Fibroblast of mammary gland (primary cell): ENCODE measurements at regions not wholly inside any gene's neighbourhood (a gene's known extent, or its start where the extent isn't known, plus 50 kb on each side); places are given as distances from the start of the nearest gene placed in this dataset.

Source experiments
- DNase-seq: peaks from one replicate; pipeline ENCODE4 v3.0.0-alpha.2; 2010; ENCODE audit warnings: low read depth
- H3K4me3 ChIP-seq: 2 replicates; pipeline ENCODE4 v1.5.1; 2011; ENCODE audit warnings: low read depth, mild to moderate bottlenecking, low read length, moderate library complexity; ENCODE audit not compliant: control insufficient read depth
- CTCF ChIP-seq: conservative IDR thresholded peaks from 2 replicates; pipeline ENCODE4 v1.5.1; 2011; ENCODE audit warnings: low read depth, low read length, inconsistent platforms; ENCODE audit not compliant: control insufficient read depth, insufficient read depth

GRCh38 chr13:28566283-28566682, 71.4 kb upstream of the FLT1 start:
- no peak for DNase-seq
- H3K4me3 ChIP-seq: no peak overlapping the region
- TF ChIP-seq CTCF: no peak

GRCh38 chr13:28564030-28564429, 69.1 kb upstream of the FLT1 start:
- no peak for TF ChIP-seq CTCF
- H3K4me3 ChIP-seq: no peak overlapping the region
- no peak for DNase-seq

GRCh38 chr13:28563609-28564008, 68.7 kb upstream of the FLT1 start:
- no peak overlapping the region for H3K4me3 ChIP-seq
- DNase-seq: no peak
- no peak for TF ChIP-seq CTCF

GRCh38 chr13:28560612-28561011, 65.7 kb upstream of the FLT1 start:
- H3K4me3 ChIP-seq: no peak overlapping the region

GRCh38 chr13:28559636-28560259, 64.8 kb upstream of the FLT1 start:
- no peak for DNase-seq
- H3K4me3 ChIP-seq: no peak overlapping the region
- no peak for TF ChIP-seq CTCF

More at GRCh38 chr13:28560612-28561011, 65.7 kb upstream of the FLT1 start:
- no peak for TF ChIP-seq CTCF
- DNase-seq: no peak

- no peak for TF ChIP-seq CTCF
- DNase-seq: peak; percentile 29
- H3K4me3 ChIP-seq: no peak overlapping the region
These were observed 63.6 kb upstream of the FLT1 start for GRCh38 chr13:28558567-28558966.
